HCT116 (cell line): ENCODE measurements at regions not wholly inside any gene's neighbourhood (a gene's known extent, or its start where the extent isn't known, plus 50 kb on each side); places are given as distances from the start of the nearest gene placed in this dataset.

ENCODE experiments used
- ATAC-seq: fragments of 200-7000 bp; cut with Tn5 transposase; 2 replicates; pipeline ENCODE4 v1.9.1; 2020; ENCODE audit warnings: mild to moderate bottlenecking, moderate library complexity
- BruUV-seq: library from RNA; stranded (reverse); fragments of 400-500 nt; replicated peaks from 2 replicates; lab custom pipeline; 2021; lab: Mats Ljungman, UMichigan
- CTCF ChIA-PET: fragments of 300-600 bp; sonication (Branson Sonifier 250); formaldehyde crosslinking; loops from one replicate; lab custom pipeline; 2021; ENCODE audit warnings: antibody characterized with exemption; lab: Charles Lee
- POLR2A ChIA-PET: fragments of 300-600, 350-600 bp; sonication (Branson Sonifier 250); formaldehyde crosslinking; loops from one replicate; lab custom pipeline; 2021; ENCODE audit warnings: antibody characterized with exemption; lab: Charles Lee
- RAD21 ChIA-PET, 2 experiments: fragments of 300-600 bp; sonication (Branson Sonifier 250); formaldehyde crosslinking; loops; one replicate each; lab custom pipeline; 2023; ENCODE audit warnings: low total read pairs in 2 of 2; ENCODE audit not compliant: uncharacterized antibody in 2 of 2, unreplicated experiment in 2 of 2, low non-redundant PET in 1 of 2; lab: Charles Lee
- DNase-seq: peaks from one replicate; pipeline ENCODE4 v3.0.0-alpha.2; 2010; ENCODE audit warnings: low read depth, low spot score
- H2AFZ ChIP-seq: fragments of 200-600 bp; shearing (Covaris generic), sonication (generic); 2 replicates; pipeline ENCODE4 v1.6.1; 2017; ENCODE audit warnings: low read depth, mixed run types, mixed read lengths, antibody characterized with exemption, low read length; ENCODE audit not compliant: poor library complexity, severe bottlenecking
- H3K27ac ChIP-seq: 2 replicates; pipeline ENCODE4 v1.5.1; 2012; ENCODE audit warnings: low read depth, low read length
- H3K27me3 ChIP-seq: fragments of 200-600 bp; sonication (generic); 2 replicates; pipeline ENCODE4 v1.6.1; 2016; ENCODE audit warnings: mixed run types, low read length, mixed read lengths; ENCODE audit not compliant: insufficient read depth
- H3K36me3 ChIP-seq, 2 experiments: fragments of 200-500 bp in 1 of 2; fragments of 200-600 bp in 1 of 2; sonication (Bioruptor generic) in 1 of 2; sonication (generic) in 1 of 2; 2 replicates each; pipeline versions ENCODE4 v1.5.1 to v1.6.1; 2014 to 2016; ENCODE audit warnings: low read length in 2 of 2, inconsistent platforms in 1 of 2, mixed read lengths in 1 of 2, mixed run types in 1 of 2; ENCODE audit not compliant: insufficient read depth in 2 of 2, control insufficient read depth in 1 of 2
- H3K4me1 ChIP-seq, 2 experiments: fragments of 200-600 bp in 1 of 2; sonication (generic) in 1 of 2; 2 replicates each; pipeline versions ENCODE4 v1.5.1 to v1.6.1; 2012 to 2017; ENCODE audit warnings: low read length in 2 of 2, inconsistent platforms in 1 of 2, mild to moderate bottlenecking in 1 of 2, mixed read lengths in 1 of 2, mixed run types in 1 of 2, moderate library complexity in 1 of 2; ENCODE audit not compliant: insufficient read depth in 2 of 2, control insufficient read depth in 1 of 2
- H3K4me2 ChIP-seq: fragments of 200-600 bp; sonication (generic); 2 replicates; pipeline ENCODE4 v1.6.1; 2017; ENCODE audit warnings: mixed run types, low read length, mixed read lengths
- H3K4me3 ChIP-seq, 2 experiments: fragments of 200-600 bp in 1 of 2; sonication (generic) in 1 of 2; replicated peaks in 1 of 2; 2 replicates each; pipeline ENCODE4 v1.5.1; 2011 to 2016; ENCODE audit warnings: low read length in 2 of 2, control low read depth in 1 of 2, low read depth in 1 of 2, mild to moderate bottlenecking in 1 of 2, mixed read lengths in 1 of 2, mixed run types in 1 of 2
- H3K79me2 ChIP-seq: fragments of 200-600 bp; sonication (generic); 2 replicates; pipeline ENCODE4 v1.6.1; 2017; ENCODE audit warnings: mild to moderate bottlenecking, mixed run types, low read length, moderate library complexity, mixed read lengths; ENCODE audit not compliant: insufficient read depth
- H3K9ac ChIP-seq: fragments of 200-600 bp; sonication (generic); 2 replicates; pipeline ENCODE4 v1.6.1; 2016; ENCODE audit warnings: low read length, mixed read lengths
- H3K9me2 ChIP-seq: fragments of 200-600 bp; sonication (generic), shearing (Covaris generic); 2 replicates; pipeline ENCODE4 v1.6.1; 2017; ENCODE audit warnings: mixed run types, mild to moderate bottlenecking, moderate library complexity; ENCODE audit not compliant: insufficient read depth
- H3K9me3 ChIP-seq, 2 experiments: fragments of 200-500 bp in 1 of 2; fragments of 200-600 bp in 1 of 2; sonication (Bioruptor generic) in 1 of 2; sonication (generic) in 1 of 2; 2 replicates each; pipeline ENCODE4 v1.6.1; 2014 to 2017; ENCODE audit warnings: low read length in 2 of 2, mixed read lengths in 2 of 2, inconsistent platforms in 1 of 2, low read depth in 1 of 2, mild to moderate bottlenecking in 1 of 2, mixed run types in 1 of 2, moderate library complexity in 1 of 2; ENCODE audit not compliant: control insufficient read depth in 1 of 2, insufficient read depth in 1 of 2
- H4K20me1 ChIP-seq: fragments of 200-600 bp; sonication (generic), shearing (Covaris generic); 2 replicates; pipeline ENCODE4 v1.6.1; 2017; ENCODE audit warnings: mixed run types, mild to moderate bottlenecking, moderate library complexity; ENCODE audit not compliant: insufficient read depth
- ATF3 ChIP-seq: IDR thresholded peaks from 2 replicates; pipeline ENCODE4 v1.6.1; 2012
- CBX3 ChIP-seq: IDR thresholded peaks from 2 replicates; pipeline ENCODE4 v1.6.1; 2012; ENCODE audit warnings: low read depth
- CEBPB ChIP-seq: IDR thresholded peaks from 2 replicates; pipeline ENCODE4 v1.6.1; 2012; ENCODE audit warnings: low read depth
- EGR1 ChIP-seq: IDR thresholded peaks from 2 replicates; pipeline ENCODE4 v1.6.1; 2012; ENCODE audit warnings: low read depth
- ELF1 ChIP-seq: IDR thresholded peaks from 2 replicates; pipeline ENCODE4 v1.6.1; 2012; ENCODE audit warnings: low read depth, borderline replicate concordance
- EZH2 ChIP-seq: fragments of 200-600 bp; sonication (generic); IDR thresholded peaks from 2 replicates; pipeline ENCODE4 v1.6.1; 2017; ENCODE audit warnings: antibody characterized with exemption, mixed run types
- EZH2phosphoT487 ChIP-seq: fragments of 200-600 bp; IDR thresholded peaks from 2 replicates; pipeline ENCODE4 v1.6.1; 2018; ENCODE audit warnings: antibody characterized with exemption, borderline replicate concordance
- FOSL1 ChIP-seq: IDR thresholded peaks from 2 replicates; pipeline ENCODE4 v1.6.1; 2012; ENCODE audit warnings: low read depth
- JUND ChIP-seq: IDR thresholded peaks from 2 replicates; pipeline ENCODE4 v1.6.1; 2012
- POLR2A ChIP-seq: IDR thresholded peaks from 2 replicates; pipeline ENCODE4 v1.7.0; 2011; ENCODE audit warnings: borderline replicate concordance; ENCODE audit not compliant: insufficient read depth, insufficient read length; ENCODE audit errors: extremely low read depth
- POLR2AphosphoS5 ChIP-seq: IDR thresholded peaks from 2 replicates; pipeline ENCODE4 v1.6.1; 2011; ENCODE audit warnings: mild to moderate bottlenecking, low read depth, low read length, moderate library complexity
- RAD21 ChIP-seq: IDR thresholded peaks from 2 replicates; pipeline ENCODE4 v1.6.1; 2012; ENCODE audit warnings: low read depth, mild to moderate bottlenecking
- SIN3A ChIP-seq: IDR thresholded peaks from 2 replicates; pipeline ENCODE4 v1.6.1; 2012; ENCODE audit warnings: low read depth
- SRF ChIP-seq: IDR thresholded peaks from 2 replicates; pipeline ENCODE4 v1.6.1; 2012; ENCODE audit warnings: low read depth
- TCF7L2 ChIP-seq: IDR thresholded peaks from 2 replicates; pipeline ENCODE4 v1.7.0; 2011; ENCODE audit warnings: borderline replicate concordance, inconsistent platforms; ENCODE audit not compliant: insufficient read depth, insufficient read length; ENCODE audit errors: extremely low read depth
- YY1 ChIP-seq: IDR thresholded peaks from 2 replicates; pipeline ENCODE4 v1.6.1; 2011; ENCODE audit warnings: low read length, low read depth, moderate library complexity, mild to moderate bottlenecking; ENCODE audit not compliant: insufficient replicate concordance; ENCODE audit errors: extremely low read depth
- ZFX ChIP-seq: fragments of 450-650 bp; IDR thresholded peaks from 2 replicates; pipeline ENCODE4 v1.6.1; 2017
- ZNF274 ChIP-seq: fragments of 200-500 bp; sonication (Bioruptor generic); IDR thresholded peaks from 2 replicates; pipeline ENCODE4 v1.6.1; 2014; ENCODE audit warnings: mild to moderate bottlenecking, low read depth, low read length, inconsistent platforms
- intact Hi-C: fragments of 100-400 bp; cut with micrococcal nuclease; formaldehyde crosslinking; loops from 2 replicates; pipeline ENCODE4 v1.10.0; 2022
- TF ChIP-seq, protein P1 (sequence below): IDR thresholded peaks from 2 replicates; pipeline ENCODE4 v1.6.1; 2012
- TF ChIP-seq, protein P2 (sequence below): IDR thresholded peaks from 2 replicates; pipeline ENCODE4 v1.6.1; 2012; ENCODE audit warnings: low read depth
- TF ChIP-seq, protein P3 (sequence below): IDR thresholded peaks from 2 replicates; pipeline ENCODE4 v1.6.1; 2011; ENCODE audit warnings: mild to moderate bottlenecking, low read length, moderate library complexity; ENCODE audit not compliant: insufficient replicate concordance; ENCODE audit errors: extremely low read depth
- TF ChIP-seq, protein P4 (sequence below), 3 experiments: fragments of 200-600 bp in 1 of 3; sonication (generic) in 1 of 3; IDR thresholded peaks in 2 of 3; conservative IDR thresholded peaks in 1 of 3; 2 replicates each; pipeline ENCODE4 v1.5.1; 2012 to 2017; ENCODE audit warnings: low read depth in 2 of 3, low read length in 2 of 3, antibody characterized with exemption in 1 of 3, borderline replicate concordance in 1 of 3, control low read depth in 1 of 3, mild to moderate bottlenecking in 1 of 3, mixed read lengths in 1 of 3, mixed run types in 1 of 3, moderate library complexity in 1 of 3; ENCODE audit not compliant: insufficient read depth in 1 of 3

GRCh38 chr1:189657715-189658114 is 819.9 kb downstream of the BRINP3 start:
- no peaks in the 10 kb centered on the region for H4K20me1 ChIP-seq
- ATAC-seq (peak; percentile 69), DNase-seq (peak; percentile 45)
- H3K36me3 ChIP-seq = no peaks in the 10 kb centered on the region
- H3K4me1 ChIP-seq = peaks cover 0 to 35% of the 10 kb centered on the region in 2 experiments; a peak in 2 of 4 replicates
- intact Hi-C loops = no loop called here
- no peak overlapping the region; the same call in 1 of the 2 replicates for H3K27ac ChIP-seq
- peak overlapping the region; percentile 90 for H2AFZ ChIP-seq
- H3K4me3 ChIP-seq = peak overlapping the region in 1 of 2 experiments; percentile 10; a peak in 1 of 4 replicates
- CTCF ChIA-PET = no interaction called here
- H3K9me2 ChIP-seq = no peaks in the 10 kb centered on the region; the same call in 1 of the 2 replicates
- H3K79me2 ChIP-seq = no peaks in the 10 kb centered on the region
- POLR2A ChIA-PET = no interaction called here
- no peaks in the 10 kb centered on the region for H3K9me3 ChIP-seq
- H3K4me2 ChIP-seq = peak overlapping the region; percentile 56
- BruUV-seq = no TSS peak
- no peak overlapping the region for H3K9ac ChIP-seq
- RAD21 ChIA-PET = no interaction called here
- no peaks in the 10 kb centered on the region for H3K27me3 ChIP-seq
- no peak for TF ChIP-seq EGR1
- TF ChIP-seq YY1 = no peak
- TF ChIP-seq, protein P1, sequence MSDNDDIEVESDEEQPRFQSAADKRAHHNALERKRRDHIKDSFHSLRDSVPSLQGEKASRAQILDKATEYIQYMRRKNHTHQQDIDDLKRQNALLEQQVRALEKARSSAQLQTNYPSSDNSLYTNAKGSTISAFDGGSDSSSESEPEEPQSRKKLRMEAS = no peak
- TF ChIP-seq ATF3 = 0 out of 2 replicates have a peak, but pooled peaks have one; percentile 13
- no peak for TF ChIP-seq POLR2A
- TF ChIP-seq ELF1 = no peak
- TF ChIP-seq, protein P2, sequence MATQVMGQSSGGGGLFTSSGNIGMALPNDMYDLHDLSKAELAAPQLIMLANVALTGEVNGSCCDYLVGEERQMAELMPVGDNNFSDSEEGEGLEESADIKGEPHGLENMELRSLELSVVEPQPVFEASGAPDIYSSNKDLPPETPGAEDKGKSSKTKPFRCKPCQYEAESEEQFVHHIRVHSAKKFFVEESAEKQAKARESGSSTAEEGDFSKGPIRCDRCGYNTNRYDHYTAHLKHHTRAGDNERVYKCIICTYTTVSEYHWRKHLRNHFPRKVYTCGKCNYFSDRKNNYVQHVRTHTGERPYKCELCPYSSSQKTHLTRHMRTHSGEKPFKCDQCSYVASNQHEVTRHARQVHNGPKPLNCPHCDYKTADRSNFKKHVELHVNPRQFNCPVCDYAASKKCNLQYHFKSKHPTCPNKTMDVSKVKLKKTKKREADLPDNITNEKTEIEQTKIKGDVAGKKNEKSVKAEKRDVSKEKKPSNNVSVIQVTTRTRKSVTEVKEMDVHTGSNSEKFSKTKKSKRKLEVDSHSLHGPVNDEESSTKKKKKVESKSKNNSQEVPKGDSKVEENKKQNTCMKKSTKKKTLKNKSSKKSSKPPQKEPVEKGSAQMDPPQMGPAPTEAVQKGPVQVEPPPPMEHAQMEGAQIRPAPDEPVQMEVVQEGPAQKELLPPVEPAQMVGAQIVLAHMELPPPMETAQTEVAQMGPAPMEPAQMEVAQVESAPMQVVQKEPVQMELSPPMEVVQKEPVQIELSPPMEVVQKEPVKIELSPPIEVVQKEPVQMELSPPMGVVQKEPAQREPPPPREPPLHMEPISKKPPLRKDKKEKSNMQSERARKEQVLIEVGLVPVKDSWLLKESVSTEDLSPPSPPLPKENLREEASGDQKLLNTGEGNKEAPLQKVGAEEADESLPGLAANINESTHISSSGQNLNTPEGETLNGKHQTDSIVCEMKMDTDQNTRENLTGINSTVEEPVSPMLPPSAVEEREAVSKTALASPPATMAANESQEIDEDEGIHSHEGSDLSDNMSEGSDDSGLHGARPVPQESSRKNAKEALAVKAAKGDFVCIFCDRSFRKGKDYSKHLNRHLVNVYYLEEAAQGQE = no peak
- no peak for TF ChIP-seq TCF7L2
- no peak for TF ChIP-seq RAD21
- no peak for TF ChIP-seq POLR2AphosphoS5
- no peak for TF ChIP-seq EZH2
- TF ChIP-seq JUND = no peak
- no peak for TF ChIP-seq ZNF274
- no peak for TF ChIP-seq EZH2phosphoT487
- no peak for TF ChIP-seq SRF
- no peak for TF ChIP-seq SIN3A
- peak; percentile 76 for TF ChIP-seq CEBPB
- TF ChIP-seq CBX3 = peak; percentile 40; the same call in 1 of the 2 replicates
- no peak for TF ChIP-seq ZFX
- TF ChIP-seq, protein P3, sequence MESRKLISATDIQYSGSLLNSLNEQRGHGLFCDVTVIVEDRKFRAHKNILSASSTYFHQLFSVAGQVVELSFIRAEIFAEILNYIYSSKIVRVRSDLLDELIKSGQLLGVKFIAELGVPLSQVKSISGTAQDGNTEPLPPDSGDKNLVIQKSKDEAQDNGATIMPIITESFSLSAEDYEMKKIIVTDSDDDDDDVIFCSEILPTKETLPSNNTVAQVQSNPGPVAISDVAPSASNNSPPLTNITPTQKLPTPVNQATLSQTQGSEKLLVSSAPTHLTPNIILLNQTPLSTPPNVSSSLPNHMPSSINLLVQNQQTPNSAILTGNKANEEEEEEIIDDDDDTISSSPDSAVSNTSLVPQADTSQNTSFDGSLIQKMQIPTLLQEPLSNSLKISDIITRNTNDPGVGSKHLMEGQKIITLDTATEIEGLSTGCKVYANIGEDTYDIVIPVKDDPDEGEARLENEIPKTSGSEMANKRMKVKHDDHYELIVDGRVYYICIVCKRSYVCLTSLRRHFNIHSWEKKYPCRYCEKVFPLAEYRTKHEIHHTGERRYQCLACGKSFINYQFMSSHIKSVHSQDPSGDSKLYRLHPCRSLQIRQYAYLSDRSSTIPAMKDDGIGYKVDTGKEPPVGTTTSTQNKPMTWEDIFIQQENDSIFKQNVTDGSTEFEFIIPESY = no peak
- no peak for TF ChIP-seq FOSL1
- TF ChIP-seq, protein P4, sequence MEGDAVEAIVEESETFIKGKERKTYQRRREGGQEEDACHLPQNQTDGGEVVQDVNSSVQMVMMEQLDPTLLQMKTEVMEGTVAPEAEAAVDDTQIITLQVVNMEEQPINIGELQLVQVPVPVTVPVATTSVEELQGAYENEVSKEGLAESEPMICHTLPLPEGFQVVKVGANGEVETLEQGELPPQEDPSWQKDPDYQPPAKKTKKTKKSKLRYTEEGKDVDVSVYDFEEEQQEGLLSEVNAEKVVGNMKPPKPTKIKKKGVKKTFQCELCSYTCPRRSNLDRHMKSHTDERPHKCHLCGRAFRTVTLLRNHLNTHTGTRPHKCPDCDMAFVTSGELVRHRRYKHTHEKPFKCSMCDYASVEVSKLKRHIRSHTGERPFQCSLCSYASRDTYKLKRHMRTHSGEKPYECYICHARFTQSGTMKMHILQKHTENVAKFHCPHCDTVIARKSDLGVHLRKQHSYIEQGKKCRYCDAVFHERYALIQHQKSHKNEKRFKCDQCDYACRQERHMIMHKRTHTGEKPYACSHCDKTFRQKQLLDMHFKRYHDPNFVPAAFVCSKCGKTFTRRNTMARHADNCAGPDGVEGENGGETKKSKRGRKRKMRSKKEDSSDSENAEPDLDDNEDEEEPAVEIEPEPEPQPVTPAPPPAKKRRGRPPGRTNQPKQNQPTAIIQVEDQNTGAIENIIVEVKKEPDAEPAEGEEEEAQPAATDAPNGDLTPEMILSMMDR (IDR thresholded peaks at IDR 0.05 in 2 of 3, conservative IDR thresholded peaks at IDR 0.05 in 1 of 3; ENCODE audit: borderline replicate concordance in 1 of 3, insufficient read depth in 1 of 3, low read depth in 2 of 3, low read length in 2 of 3) = no peak
